SK-N-SH (cell line): ENCODE measurements at regions not wholly inside any gene's neighbourhood (a gene's known extent, or its start where the extent isn't known, plus 50 kb on each side); places are given as distances from the start of the nearest gene placed in this dataset.

Experiments used
- CTCF ChIA-PET: fragments of 300-600, 350-600 bp; formaldehyde crosslinking; extraction: SDS; loops from one replicate; lab custom pipeline; 2021; lab: Yijun Ruan, JAX
- POLR2A ChIA-PET: fragments of 350-600 bp; sonication (Branson Sonifier 250); formaldehyde crosslinking; extraction: SDS; loops from one replicate; lab custom pipeline; 2020; ENCODE audit warnings: antibody characterized with exemption, inconsistent platforms; lab: Yijun Ruan, JAX
- DNase-seq: peaks from one replicate; pipeline ENCODE4 v3.0.0; 2012
- H2AFZ ChIP-seq: fragments of 200-600 bp; sonication (generic); 2 replicates; pipeline ENCODE4 v1.8.1; 2016; ENCODE audit warnings: antibody characterized with exemption, mild to moderate bottlenecking, low read depth
- H3F3A ChIP-seq: fragments of 200-600 bp; sonication (generic); replicated peaks from 2 replicates; pipeline ENCODE3; 2016; ENCODE audit warnings: antibody characterized with exemption, mild to moderate bottlenecking; ENCODE audit not compliant: insufficient read depth
- H3K27ac ChIP-seq, 2 experiments: fragments of 200-500 bp in 1 of 2; fragments of 200-600 bp in 1 of 2; sonication (Bioruptor generic) in 1 of 2; sonication (generic), shearing (Covaris generic) in 1 of 2; 2 replicates each; pipeline versions ENCODE4 v1.5.1 to v1.6.1; 2014 to 2016; ENCODE audit warnings: low read depth in 2 of 2, inconsistent platforms in 1 of 2, low read length in 1 of 2, mild to moderate bottlenecking in 1 of 2, mixed read lengths in 1 of 2
- H3K27me3 ChIP-seq: fragments of 200-600 bp; sonication (generic), shearing (Covaris generic); 2 replicates; pipeline ENCODE4 v1.6.1; 2016; ENCODE audit warnings: mixed run types; ENCODE audit not compliant: insufficient read depth
- H3K36me3 ChIP-seq, 2 experiments: fragments of 200-500 bp in 1 of 2; fragments of 200-600 bp in 1 of 2; sonication (Bioruptor generic) in 1 of 2; sonication (generic) in 1 of 2; replicated peaks in 1 of 2; 2 replicates each; pipeline versions ENCODE3 to v1.5.1; 2014 to 2016; ENCODE audit warnings: low read length in 1 of 2, mild to moderate bottlenecking in 1 of 2; ENCODE audit not compliant: insufficient read depth in 2 of 2, control insufficient read depth in 1 of 2
- H3K4me1 ChIP-seq, 2 experiments: fragments of 200-500 bp in 1 of 2; fragments of 200-600 bp in 1 of 2; sonication (Bioruptor generic) in 1 of 2; sonication (generic), shearing (Covaris generic) in 1 of 2; 2 replicates each; pipeline versions ENCODE4 v1.5.1 to v1.6.1; 2014 to 2016; ENCODE audit warnings: low read depth in 1 of 2, low read length in 1 of 2, mixed run types in 1 of 2; ENCODE audit not compliant: insufficient read depth in 2 of 2, control insufficient read depth in 1 of 2
- H3K4me2 ChIP-seq: fragments of 200-600 bp; sonication (generic), shearing (Covaris generic); 2 replicates; pipeline ENCODE4 v1.6.1; 2017; ENCODE audit warnings: mixed run types
- H3K4me3 ChIP-seq, 2 experiments: fragments of 200-500 bp in 1 of 2; fragments of 200-600 bp in 1 of 2; sonication (Bioruptor generic) in 1 of 2; sonication (generic), shearing (Covaris generic) in 1 of 2; 2 replicates each; pipeline versions ENCODE4 v1.5.1 to v1.8.1; 2014 to 2016; ENCODE audit warnings: low read depth in 2 of 2, inconsistent platforms in 1 of 2, low read length in 1 of 2, mild to moderate bottlenecking in 1 of 2, mixed read lengths in 1 of 2, moderate library complexity in 1 of 2
- H3K79me2 ChIP-seq: fragments of 200-600 bp; sonication (generic); 2 replicates; pipeline ENCODE4 v1.8.1; 2017; ENCODE audit warnings: mild to moderate bottlenecking; ENCODE audit not compliant: insufficient read depth
- H3K9ac ChIP-seq: fragments of 200-600 bp; sonication (generic); 2 replicates; pipeline ENCODE4 v1.6.1; 2017; ENCODE audit warnings: mixed run types
- H3K9me2 ChIP-seq: fragments of 200-600 bp; sonication (generic); 2 replicates; pipeline ENCODE4 v1.6.1; 2017; ENCODE audit warnings: mixed run types
- H3K9me3 ChIP-seq: fragments of 200-600 bp; sonication (generic); 2 replicates; pipeline ENCODE4 v1.6.1; 2017; ENCODE audit warnings: mixed run types, mild to moderate bottlenecking, moderate library complexity
- H4K20me1 ChIP-seq: fragments of 200-600 bp; sonication (generic); 2 replicates; pipeline ENCODE4 v1.6.1; 2017; ENCODE audit warnings: mild to moderate bottlenecking, mixed run types; ENCODE audit not compliant: insufficient read depth
- EZH2phosphoT487 ChIP-seq: fragments of 200-600 bp; sonication (generic); IDR thresholded peaks from 2 replicates; pipeline ENCODE4 v1.6.1; 2017; ENCODE audit warnings: low read depth, mixed run types, mild to moderate bottlenecking, antibody characterized with exemption, moderate library complexity, borderline replicate concordance
- FOSL2 ChIP-seq: IDR thresholded peaks from 2 replicates; pipeline ENCODE4 v1.4.0; 2012; ENCODE audit warnings: low read depth, mild to moderate bottlenecking, moderate library complexity, borderline replicate concordance
- FOXM1 ChIP-seq: IDR thresholded peaks from 2 replicates; pipeline ENCODE4 v1.4.0; 2012; ENCODE audit warnings: low read depth, mild to moderate bottlenecking
- GABPA ChIP-seq: IDR thresholded peaks from 2 replicates; pipeline ENCODE4 v1.4.0; 2012; ENCODE audit warnings: low read depth, mild to moderate bottlenecking
- GATA2 ChIP-seq: sonication (generic); formaldehyde crosslinking; IDR thresholded peaks from 2 replicates; pipeline ENCODE4 v1.5.0; 2020; ENCODE audit warnings: mild to moderate bottlenecking, missing genetic modification reagents
- JUND ChIP-seq: IDR thresholded peaks from 2 replicates; pipeline ENCODE4 v1.4.0; 2012
- MAX ChIP-seq: IDR thresholded peaks from 2 replicates; pipeline ENCODE4 v1.4.0; 2012; ENCODE audit warnings: low read depth
- MEF2A ChIP-seq: IDR thresholded peaks from 2 replicates; pipeline ENCODE4 v1.4.0; 2012; ENCODE audit warnings: low read depth, borderline replicate concordance
- NFIC ChIP-seq: IDR thresholded peaks from 2 replicates; pipeline ENCODE4 v1.4.0; 2012; ENCODE audit warnings: borderline replicate concordance
- NRF1 ChIP-seq: IDR thresholded peaks from 2 replicates; pipeline ENCODE4 v1.6.1; 2012; ENCODE audit warnings: low read depth, mild to moderate bottlenecking, low read length
- PBX3 ChIP-seq: IDR thresholded peaks from 2 replicates; pipeline ENCODE4; 2012
- POLR2AphosphoS5 ChIP-seq: IDR thresholded peaks from 2 replicates; pipeline ENCODE4 v1.6.1; 2012; ENCODE audit warnings: low read depth, low read length
- RAD21 ChIP-seq: IDR thresholded peaks from 2 replicates; pipeline ENCODE4 v1.6.1; 2012; ENCODE audit warnings: mild to moderate bottlenecking, low read length
- REST ChIP-seq: IDR thresholded peaks from 2 replicates; pipeline ENCODE4 v1.6.1; 2012; ENCODE audit warnings: mild to moderate bottlenecking, low read depth, low read length, moderate library complexity
- RXRA ChIP-seq: IDR thresholded peaks from 2 replicates; pipeline ENCODE4 v1.4.0; 2012; ENCODE audit warnings: low read depth, mild to moderate bottlenecking, borderline replicate concordance
- SIN3A ChIP-seq: IDR thresholded peaks from 2 replicates; pipeline ENCODE4 v1.6.1; 2012; ENCODE audit warnings: low read depth, mild to moderate bottlenecking, low read length, moderate library complexity, borderline replicate concordance
- SMC3 ChIP-seq: IDR thresholded peaks from 2 replicates; pipeline ENCODE4 v1.6.1; 2012; ENCODE audit warnings: low read depth, low read length, improper control_type of control experiment
- TAF1 ChIP-seq: IDR thresholded peaks from 2 replicates; pipeline ENCODE4 v1.6.1; 2012; ENCODE audit warnings: low read depth, mild to moderate bottlenecking, low read length, moderate library complexity, borderline replicate concordance
- USF1 ChIP-seq: IDR thresholded peaks from 2 replicates; pipeline ENCODE4 v1.4.0; 2012; ENCODE audit warnings: low read depth, borderline replicate concordance
- USF2 ChIP-seq: fragments of 150-350 bp; IDR thresholded peaks from 2 replicates; pipeline ENCODE4 v1.6.1; 2017; ENCODE audit warnings: antibody characterized with exemption, low read length, low read depth, borderline replicate concordance
- WGBS: methylation state at CpG from one replicate; pipeline ENCODE4 v1.1.6; 2017; ENCODE audit warnings: low lambda C conversion rate; 5-methylcytosine and 5-hydroxymethylcytosine counted together

GRCh38 chr2:9720352-9721093, 89.7 kb upstream of the YWHAQ start:
- Histone ChIP-seq H3K4me2 (no peak overlapping the region), H2AFZ (no peak overlapping the region), H3K9me2 (no peaks in the 10 kb centered on the region), H3K4me3 (no peak overlapping the region), H3K27me3 (no peaks in the 10 kb centered on the region), H3K36me3 (no peaks in the 10 kb centered on the region), H3K9me3 (no peaks in the 10 kb centered on the region), H3K27ac (no peak overlapping the region), H4K20me1 (no peaks in the 10 kb centered on the region), H3K9ac (no peak overlapping the region), H3K4me1 (peaks cover 0 to 2% of the 10 kb centered on the region in 2 experiments; a peak in 1 of 4 replicates), H3K79me2 (no peaks in the 10 kb centered on the region), H3F3A (no peaks in the 10 kb centered on the region)
- POLR2A ChIA-PET = no interaction called here
- no peak for TF ChIP-seq SMC3
- no peak for TF ChIP-seq GABPA
- no peak for TF ChIP-seq TAF1
- no peak for TF ChIP-seq MAX
- TF ChIP-seq MEF2A = no peak
- no peak for TF ChIP-seq USF1
- TF ChIP-seq EZH2phosphoT487 = no peak
- TF ChIP-seq GATA2 = no peak
- TF ChIP-seq SIN3A = no peak
- no peak for TF ChIP-seq RXRA
- no peak for TF ChIP-seq RAD21
- TF ChIP-seq POLR2AphosphoS5 = no peak
- no peak for TF ChIP-seq FOXM1
- TF ChIP-seq PBX3 = no peak
- no peak for TF ChIP-seq USF2
- no peak for TF ChIP-seq NRF1
- no peak for TF ChIP-seq REST
- TF ChIP-seq NFIC = no peak
- TF ChIP-seq JUND = no peak
- TF ChIP-seq FOSL2 = no peak
- 88% methylated on average over 9 of the region's 9 CpGs for WGBS
- CTCF ChIA-PET = interaction anchor here (0.7 kb wide), 1 partner anchor 79 kb away, joined by 4 read pairs; no protein-coding TSS in a partner anchor
- no peak for DNase-seq
